GM21717 (cell line): ENCODE measurements at regions not wholly inside any gene's neighbourhood (a gene's known extent, or its start where the extent isn't known, plus 50 kb on each side); places are given as distances from the start of the nearest gene placed in this dataset.
"Not testable (repeated sequence)": the region's sequence is repeated elsewhere in the genome, so short reads cannot be mapped to it uniquely, and the experiment has no call there.

Experiments
- ATAC-seq: cut with Tn5 transposase; IDR thresholded peaks from one replicate; pipeline ENCODE4 v1.9.1; 2021; ENCODE audit warnings: mild to moderate bottlenecking, moderate library complexity; ENCODE audit not compliant: unreplicated experiment

DNA sequence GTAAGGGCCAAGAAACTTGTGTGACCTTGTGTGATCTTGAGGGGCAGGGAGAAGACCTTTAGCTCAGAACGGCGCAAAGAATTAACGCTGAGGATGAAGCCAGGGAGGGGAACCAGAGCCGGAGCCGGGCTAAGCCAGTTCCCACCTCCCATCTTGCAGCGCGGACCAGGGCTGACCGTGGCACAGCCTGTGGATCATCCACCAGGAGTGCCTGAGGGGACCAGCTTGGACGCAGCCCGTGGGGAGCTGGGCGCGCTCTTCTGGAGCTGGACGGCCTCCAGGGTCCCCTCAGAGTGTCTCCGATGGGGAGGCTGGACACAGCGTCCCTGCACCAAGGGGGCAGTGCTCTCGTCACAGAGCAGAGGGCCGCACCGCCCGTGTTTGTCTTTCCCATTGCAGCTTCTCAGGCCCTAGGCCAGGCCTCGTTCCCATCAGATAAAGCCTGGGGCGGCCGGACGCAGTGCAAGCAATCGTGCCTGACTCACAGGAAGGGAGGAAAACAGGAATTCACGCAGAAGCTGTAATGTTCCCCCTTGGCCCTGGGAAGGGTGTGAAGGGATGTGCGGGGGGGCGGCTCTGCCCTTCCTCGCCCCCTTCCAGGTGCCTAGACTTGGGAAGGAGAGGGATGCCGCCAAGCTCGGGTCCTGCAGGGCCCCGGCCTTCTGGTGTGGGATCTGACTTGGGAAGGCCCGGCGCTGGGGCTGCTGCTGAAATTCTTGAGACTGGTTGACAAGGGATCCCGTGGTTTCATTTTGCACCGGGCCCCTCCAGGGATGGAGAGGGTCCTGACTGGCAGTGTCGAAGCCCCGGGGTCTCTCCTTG is 144.9 kb downstream of the NPIPB11 start:
- not testable (repeated sequence) for ATAC-seq

- not testable (repeated sequence) for ATAC-seq
Measured at GRCh38 chr16:29260683-29261426, 145.7 kb downstream of the NPIPB11 start.

- ATAC-seq: not testable (repeated sequence)
Measured at GRCh38 chr16:29259635-29260457, 146.7 kb downstream of the NPIPB11 start.

DNA sequence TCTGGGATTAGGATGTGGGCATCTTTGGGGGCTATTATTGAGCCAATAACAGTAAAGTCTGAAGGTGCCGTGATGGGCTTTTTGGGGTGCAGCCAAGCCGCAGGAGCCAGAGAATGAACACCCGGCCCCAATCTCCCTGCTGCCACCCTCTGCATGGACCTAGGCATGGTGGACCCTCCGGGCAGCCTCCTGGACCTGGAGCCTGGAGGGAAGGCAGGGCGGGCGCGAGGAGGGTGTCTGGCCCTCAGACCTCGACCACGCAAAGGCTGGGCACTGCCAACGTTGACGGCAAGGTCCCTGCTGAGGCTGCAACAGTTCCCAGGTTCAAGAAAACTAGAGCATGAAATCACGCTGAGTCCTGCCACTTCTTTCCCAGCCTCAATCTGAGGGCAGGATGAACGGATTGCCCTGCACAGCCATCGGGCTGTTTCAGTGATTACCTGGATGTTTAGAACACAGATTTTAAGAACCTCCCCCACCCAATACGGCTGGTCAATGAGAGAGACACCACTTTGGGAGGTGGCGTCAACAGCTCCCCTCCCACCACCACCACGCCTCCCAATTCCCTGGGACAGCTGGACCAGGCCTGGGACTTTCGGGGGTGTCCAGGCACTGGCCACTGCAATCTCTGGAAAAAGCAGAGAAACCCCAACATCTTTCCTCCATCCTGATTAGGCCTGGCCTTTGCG is 147.4 kb downstream of the NPIPB11 start:
- ATAC-seq: not testable (repeated sequence)

- not testable (repeated sequence) for ATAC-seq
Measured at GRCh38 chr16:29257419-29258336, 148.8 kb downstream of the NPIPB11 start.

DNA sequence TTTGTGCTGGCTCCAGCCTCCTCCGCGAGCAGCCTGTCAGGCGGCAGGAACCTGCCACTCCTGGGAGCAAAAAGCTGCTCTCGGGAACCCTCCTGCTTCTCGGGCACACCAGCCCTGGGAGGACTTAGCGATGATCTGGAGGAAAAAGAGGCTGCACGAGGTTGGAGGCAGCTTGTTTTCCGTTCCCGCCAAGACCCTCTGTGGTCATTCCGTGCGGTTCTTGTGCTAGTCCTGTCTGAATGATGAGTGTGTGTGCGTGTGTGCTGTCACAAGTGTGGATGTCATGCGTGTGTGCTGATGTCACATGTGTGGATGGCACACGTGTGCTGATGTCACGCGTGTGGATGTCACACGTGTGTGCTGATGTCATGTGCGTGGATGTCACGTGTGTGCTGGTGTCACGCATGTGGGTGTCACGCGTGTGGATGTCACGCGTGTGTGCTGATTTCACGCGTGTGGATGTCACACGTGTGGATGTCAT is 150.0 kb downstream of the NPIPB11 start:
- ATAC-seq: no peak

- not testable (repeated sequence) for ATAC-seq
Measured at GRCh38 chr16:29255957-29256356, 150.6 kb downstream of the NPIPB11 start.

- not testable (repeated sequence) for ATAC-seq
Measured at GRCh38 chr16:29255496-29255796, 151.1 kb downstream of the NPIPB11 start.

- ATAC-seq: no peak
Measured at GRCh38 chr16:29254676-29255495, 151.6 kb downstream of the NPIPB11 start.

DNA sequence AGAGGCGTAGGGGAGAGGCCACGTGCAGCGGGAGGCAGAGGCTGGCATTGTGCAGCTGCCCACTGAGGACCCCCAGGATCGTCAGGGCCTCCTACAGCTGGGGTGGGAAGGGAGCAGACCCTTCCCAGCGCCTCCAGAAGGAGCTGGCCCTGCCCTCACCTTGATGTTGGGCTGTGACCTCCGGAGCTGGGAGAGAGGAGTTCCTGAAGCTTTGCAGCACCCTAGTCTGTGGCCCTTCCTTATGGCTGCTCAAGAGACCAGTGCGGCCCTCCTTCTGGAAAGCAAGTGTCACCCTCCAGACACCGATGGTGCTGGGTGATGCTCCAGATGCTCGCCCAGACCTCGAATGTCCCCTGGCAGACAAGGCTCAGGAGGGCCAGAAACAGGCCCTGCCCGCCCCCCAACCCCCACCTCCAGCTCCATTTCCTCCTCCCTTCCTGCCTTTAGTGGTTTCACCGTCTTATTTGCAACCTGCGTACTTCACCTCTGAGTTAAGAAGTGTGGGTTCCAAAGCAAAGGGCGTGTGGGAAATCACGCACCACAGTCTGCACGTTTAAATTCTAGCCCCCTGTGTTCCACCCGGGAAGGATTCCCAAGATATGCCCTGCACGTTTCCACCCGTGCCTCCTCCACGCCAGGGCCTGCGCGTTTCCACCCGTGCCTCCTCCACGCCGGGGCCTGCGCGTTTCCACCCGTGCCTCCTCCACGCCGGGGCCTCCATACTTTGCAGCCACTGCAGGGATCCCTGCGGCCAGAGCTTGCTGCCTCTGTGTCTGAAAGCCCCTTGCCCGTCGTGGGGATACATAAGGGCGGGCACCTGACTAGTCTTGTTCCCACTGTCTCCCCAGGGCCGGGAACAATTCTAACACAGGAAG is 152.6 kb downstream of the NPIPB11 start:
- not testable (repeated sequence) for ATAC-seq

GRCh38 chr16:29253066-29253590 is 153.4 kb downstream of the NPIPB11 start:
- not testable (repeated sequence) for ATAC-seq

- ATAC-seq: not testable (repeated sequence)
Measured at GRCh38 chr16:29252311-29252710, 154.2 kb downstream of the NPIPB11 start.

GRCh38 chr16:29251571-29252011 is 154.9 kb downstream of the NPIPB11 start:
- ATAC-seq: not testable (repeated sequence)

- ATAC-seq: not testable (repeated sequence)
Measured at GRCh38 chr16:29250923-29251434, 155.5 kb downstream of the NPIPB11 start.

GRCh38 chr16:29250469-29250868 is 156.0 kb downstream of the NPIPB11 start:
- not testable (repeated sequence) for ATAC-seq

GRCh38 chr16:29248940-29249318 is 157.6 kb downstream of the NPIPB11 start:
- not testable (repeated sequence) for ATAC-seq

DNA sequence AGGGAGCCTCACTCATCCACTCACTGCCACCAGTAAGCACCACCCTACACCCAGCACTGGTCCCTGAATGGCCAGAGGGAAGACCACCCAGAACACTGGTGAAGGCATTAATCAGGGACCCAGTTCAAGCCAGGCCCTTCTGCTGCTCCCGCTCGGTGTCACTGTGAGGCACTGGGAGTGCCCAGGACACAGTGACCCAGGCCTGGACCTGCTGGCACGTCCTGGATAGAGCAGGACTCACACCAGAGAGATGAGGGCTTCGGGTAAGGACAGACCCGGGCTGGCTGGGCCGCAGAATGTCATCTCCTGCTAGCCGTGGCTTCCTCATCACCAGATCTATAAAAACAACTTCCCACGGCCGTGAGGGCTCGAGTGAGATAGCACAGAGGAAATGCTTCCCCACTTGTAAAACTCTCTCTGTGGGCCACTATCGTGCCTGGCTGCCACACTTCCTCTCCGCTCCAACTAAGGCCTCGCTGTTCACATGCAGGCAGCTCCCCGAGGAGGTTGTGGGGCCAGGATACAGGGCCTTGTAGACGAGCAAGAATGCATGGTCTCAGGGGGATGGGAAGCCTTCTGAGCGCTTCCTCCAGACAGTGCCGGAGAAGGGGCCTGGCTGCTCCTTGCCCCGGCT is 158.1 kb downstream of the NPIPB11 start:
- not testable (repeated sequence) for ATAC-seq
